ENCODE measurements at regions not wholly inside any gene's neighbourhood (a gene's known extent, or its start where the extent isn't known, plus 50 kb on each side); places are given as distances from the start of the nearest gene placed in this dataset.

DNA sequence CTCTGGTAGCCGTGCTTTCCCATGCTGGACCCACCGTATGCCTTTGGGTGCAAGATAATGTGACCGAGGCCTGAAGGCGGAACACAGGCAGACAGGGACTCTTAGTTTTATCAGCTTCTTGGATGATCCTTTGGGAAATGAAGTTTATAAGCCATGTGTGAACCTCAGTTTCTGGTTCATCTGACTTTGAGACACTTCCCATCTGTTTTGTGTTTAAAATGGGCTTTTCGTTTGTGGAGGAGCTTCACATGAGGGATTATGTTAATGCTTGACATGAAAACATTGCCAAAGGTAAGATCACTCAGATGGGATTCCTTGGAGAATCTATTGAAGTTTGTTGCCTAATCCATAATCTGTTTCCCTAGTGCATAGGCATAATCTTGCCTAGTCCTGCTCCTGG is 249.8 kb upstream of the LYZL1 start:
- H3K36me3 Mint-ChIP-seq: no peaks in the 10 kb centered on the region
- Histone ChIP-seq H3K9ac (ENCODE audit: insufficient read depth, low read length, poor library complexity, severe bottlenecking) (no peak overlapping the region), H3K36me3 (replicated peaks in 1 of 2; ENCODE audit: control insufficient read depth in 1 of 2, insufficient read depth in 2 of 2, low read length in 2 of 2) (no peaks in the 10 kb centered on the region), H3K9me3 (replicated peaks in 1 of 2; ENCODE audit: control insufficient read depth in 1 of 2, insufficient read depth in 1 of 2, low read length in 2 of 2) (no peaks in the 10 kb centered on the region), H3K4me3 (replicated peaks in 1 of 3; ENCODE audit: low read depth in 2 of 3, low read length in 3 of 3) (no peak overlapping the region), H3K27ac (ENCODE audit: low read depth in 1 of 2, low read length in 2 of 2) (no peak overlapping the region), H3K4me2 (replicated peaks; ENCODE audit: extremely low read depth, low read length, poor library complexity, severe bottlenecking) (no peak overlapping the region), H3K79me2 (ENCODE audit: insufficient read depth, low read length) (no peaks in the 10 kb centered on the region), H3K4me1 (ENCODE audit: control insufficient read depth in 1 of 2, insufficient read depth in 2 of 2, low read length in 2 of 2) (no peaks in the 10 kb centered on the region), H4K20me1 (ENCODE audit: insufficient read depth, low read length) (no peaks in the 10 kb centered on the region), H3K27me3 (ENCODE audit: control insufficient read depth in 2 of 2, insufficient read depth in 2 of 2, low read length in 2 of 2) (no peaks in the 10 kb centered on the region), H2AFZ (ENCODE audit: insufficient read depth, low read depth, low read length, poor library complexity, severe bottlenecking) (no peak overlapping the region)
- DNase-seq: no peak
- peaks cover 0 to 14% (median 3%) of the 10 kb centered on the region in 7 donors for H3K9me3 Mint-ChIP-seq
- H3K4me1 Mint-ChIP-seq: no peaks in the 10 kb centered on the region
- TF ChIP-seq, protein P1, sequence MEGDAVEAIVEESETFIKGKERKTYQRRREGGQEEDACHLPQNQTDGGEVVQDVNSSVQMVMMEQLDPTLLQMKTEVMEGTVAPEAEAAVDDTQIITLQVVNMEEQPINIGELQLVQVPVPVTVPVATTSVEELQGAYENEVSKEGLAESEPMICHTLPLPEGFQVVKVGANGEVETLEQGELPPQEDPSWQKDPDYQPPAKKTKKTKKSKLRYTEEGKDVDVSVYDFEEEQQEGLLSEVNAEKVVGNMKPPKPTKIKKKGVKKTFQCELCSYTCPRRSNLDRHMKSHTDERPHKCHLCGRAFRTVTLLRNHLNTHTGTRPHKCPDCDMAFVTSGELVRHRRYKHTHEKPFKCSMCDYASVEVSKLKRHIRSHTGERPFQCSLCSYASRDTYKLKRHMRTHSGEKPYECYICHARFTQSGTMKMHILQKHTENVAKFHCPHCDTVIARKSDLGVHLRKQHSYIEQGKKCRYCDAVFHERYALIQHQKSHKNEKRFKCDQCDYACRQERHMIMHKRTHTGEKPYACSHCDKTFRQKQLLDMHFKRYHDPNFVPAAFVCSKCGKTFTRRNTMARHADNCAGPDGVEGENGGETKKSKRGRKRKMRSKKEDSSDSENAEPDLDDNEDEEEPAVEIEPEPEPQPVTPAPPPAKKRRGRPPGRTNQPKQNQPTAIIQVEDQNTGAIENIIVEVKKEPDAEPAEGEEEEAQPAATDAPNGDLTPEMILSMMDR (IDR thresholded peaks at IDR 0.05): no peak
- peak overlapping the region in 1 of 2 donors; percentile 56 for H3K4me3 Mint-ChIP-seq
- intact Hi-C loops (cut with micrococcal nuclease): no loop called here
- 97% methylated on average over 4 of the region's 5 CpGs for WGBS (ENCODE audit: insufficient coverage)
- no peak overlapping the region for H3K27ac Mint-ChIP-seq
- peaks cover 4 to 6% (median 5%) of the 10 kb centered on the region in 3 donors for H3K27me3 Mint-ChIP-seq (ENCODE audit: low read depth in 3 of 3)

DNA sequence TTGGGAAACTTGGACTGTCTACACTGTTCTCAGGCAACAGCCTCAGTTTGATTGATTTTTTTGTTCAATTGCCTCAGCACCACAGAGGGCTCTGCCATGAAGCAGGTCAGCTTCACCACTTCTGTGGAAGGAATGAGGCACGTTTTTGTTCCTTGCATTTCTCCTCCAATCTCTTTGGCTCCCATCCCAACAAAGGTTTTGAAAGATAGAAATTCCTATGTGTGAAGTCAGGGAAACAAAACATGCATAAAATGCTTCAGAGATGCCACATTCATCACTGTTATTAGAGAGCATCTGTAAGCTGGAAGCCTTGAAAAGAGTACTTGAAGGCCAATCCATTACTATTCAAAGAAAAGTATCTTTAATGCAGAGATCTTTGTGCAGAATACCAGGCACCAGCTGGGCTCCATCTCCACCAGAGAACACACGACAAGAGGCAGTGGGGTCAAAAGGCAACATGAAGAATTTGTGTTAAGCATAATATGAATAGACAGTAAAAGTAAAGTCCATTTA is 249.1 kb upstream of the LYZL1 start:
- Histone ChIP-seq H3K4me3 (replicated peaks in 1 of 3; ENCODE audit: low read depth in 2 of 3, low read length in 3 of 3) (no peak overlapping the region), H3K9ac (ENCODE audit: insufficient read depth, low read length, poor library complexity, severe bottlenecking) (no peak overlapping the region), H3K36me3 (replicated peaks in 1 of 2; ENCODE audit: control insufficient read depth in 1 of 2, insufficient read depth in 2 of 2, low read length in 2 of 2) (no peaks in the 10 kb centered on the region), H3K9me3 (replicated peaks in 1 of 2; ENCODE audit: control insufficient read depth in 1 of 2, insufficient read depth in 1 of 2, low read length in 2 of 2) (no peaks in the 10 kb centered on the region), H3K79me2 (ENCODE audit: insufficient read depth, low read length) (no peaks in the 10 kb centered on the region), H3K4me2 (replicated peaks; ENCODE audit: extremely low read depth, low read length, poor library complexity, severe bottlenecking) (no peak overlapping the region), H3K27ac (ENCODE audit: low read depth in 1 of 2, low read length in 2 of 2) (no peak overlapping the region), H3K4me1 (ENCODE audit: control insufficient read depth in 1 of 2, insufficient read depth in 2 of 2, low read length in 2 of 2) (no peaks in the 10 kb centered on the region), H2AFZ (ENCODE audit: insufficient read depth, low read depth, low read length, poor library complexity, severe bottlenecking) (no peak overlapping the region), H3K27me3 (ENCODE audit: control insufficient read depth in 2 of 2, insufficient read depth in 2 of 2, low read length in 2 of 2) (no peaks in the 10 kb centered on the region), H4K20me1 (ENCODE audit: insufficient read depth, low read length) (no peaks in the 10 kb centered on the region)
- DNase-seq: no peak
- 83% methylated on average over 1 of the region's 2 CpGs for WGBS (ENCODE audit: insufficient coverage)
- TF ChIP-seq, protein P1 (IDR thresholded peaks at IDR 0.05): no peak
- peaks cover 4 to 6% (median 5%) of the 10 kb centered on the region in 3 donors for H3K27me3 Mint-ChIP-seq (ENCODE audit: low read depth in 3 of 3)
- intact Hi-C loops (cut with micrococcal nuclease): no loop called here
- no peak overlapping the region for H3K27ac Mint-ChIP-seq
- no peaks in the 10 kb centered on the region for H3K4me1 Mint-ChIP-seq
- H3K4me3 Mint-ChIP-seq: no peak overlapping the region
- H3K36me3 Mint-ChIP-seq: no peaks in the 10 kb centered on the region
- H3K9me3 Mint-ChIP-seq: peaks cover 0 to 14% (median 3%) of the 10 kb centered on the region in 7 donors
